HCT116 (cell line): ENCODE measurements at regions not wholly inside any gene's neighbourhood (a gene's known extent, or its start where the extent isn't known, plus 50 kb on each side); places are given as distances from the start of the nearest gene placed in this dataset.

ENCODE experiments used
- ATAC-seq: fragments of 200-7000 bp; cut with Tn5 transposase; 2 replicates; pipeline ENCODE4 v1.9.1; 2020; ENCODE audit warnings: mild to moderate bottlenecking, moderate library complexity
- BruUV-seq: library from RNA; stranded (reverse); fragments of 400-500 nt; replicated peaks from 2 replicates; lab custom pipeline; 2021; lab: Mats Ljungman, UMichigan
- CTCF ChIA-PET: fragments of 300-600 bp; sonication (Branson Sonifier 250); formaldehyde crosslinking; loops from one replicate; lab custom pipeline; 2021; ENCODE audit warnings: antibody characterized with exemption; lab: Charles Lee
- POLR2A ChIA-PET: fragments of 300-600, 350-600 bp; sonication (Branson Sonifier 250); formaldehyde crosslinking; loops from one replicate; lab custom pipeline; 2021; ENCODE audit warnings: antibody characterized with exemption; lab: Charles Lee
- RAD21 ChIA-PET, 2 experiments: fragments of 300-600 bp; sonication (Branson Sonifier 250); formaldehyde crosslinking; loops; one replicate each; lab custom pipeline; 2023; ENCODE audit warnings: low total read pairs in 2 of 2; ENCODE audit not compliant: uncharacterized antibody in 2 of 2, unreplicated experiment in 2 of 2, low non-redundant PET in 1 of 2; lab: Charles Lee
- DNase-seq: peaks from one replicate; pipeline ENCODE4 v3.0.0-alpha.2; 2010; ENCODE audit warnings: low read depth, low spot score
- H2AFZ ChIP-seq: fragments of 200-600 bp; shearing (Covaris generic), sonication (generic); 2 replicates; pipeline ENCODE4 v1.6.1; 2017; ENCODE audit warnings: low read depth, mixed run types, mixed read lengths, antibody characterized with exemption, low read length; ENCODE audit not compliant: poor library complexity, severe bottlenecking
- H3K27ac ChIP-seq: 2 replicates; pipeline ENCODE4 v1.5.1; 2012; ENCODE audit warnings: low read depth, low read length
- H3K27me3 ChIP-seq: fragments of 200-600 bp; sonication (generic); 2 replicates; pipeline ENCODE4 v1.6.1; 2016; ENCODE audit warnings: mixed run types, low read length, mixed read lengths; ENCODE audit not compliant: insufficient read depth
- H3K36me3 ChIP-seq, 2 experiments: fragments of 200-500 bp in 1 of 2; fragments of 200-600 bp in 1 of 2; sonication (Bioruptor generic) in 1 of 2; sonication (generic) in 1 of 2; 2 replicates each; pipeline versions ENCODE4 v1.5.1 to v1.6.1; 2014 to 2016; ENCODE audit warnings: low read length in 2 of 2, inconsistent platforms in 1 of 2, mixed read lengths in 1 of 2, mixed run types in 1 of 2; ENCODE audit not compliant: insufficient read depth in 2 of 2, control insufficient read depth in 1 of 2
- H3K4me1 ChIP-seq, 2 experiments: fragments of 200-600 bp in 1 of 2; sonication (generic) in 1 of 2; 2 replicates each; pipeline versions ENCODE4 v1.5.1 to v1.6.1; 2012 to 2017; ENCODE audit warnings: low read length in 2 of 2, inconsistent platforms in 1 of 2, mild to moderate bottlenecking in 1 of 2, mixed read lengths in 1 of 2, mixed run types in 1 of 2, moderate library complexity in 1 of 2; ENCODE audit not compliant: insufficient read depth in 2 of 2, control insufficient read depth in 1 of 2
- H3K4me2 ChIP-seq: fragments of 200-600 bp; sonication (generic); 2 replicates; pipeline ENCODE4 v1.6.1; 2017; ENCODE audit warnings: mixed run types, low read length, mixed read lengths
- H3K4me3 ChIP-seq, 2 experiments: fragments of 200-600 bp in 1 of 2; sonication (generic) in 1 of 2; replicated peaks in 1 of 2; 2 replicates each; pipeline ENCODE4 v1.5.1; 2011 to 2016; ENCODE audit warnings: low read length in 2 of 2, control low read depth in 1 of 2, low read depth in 1 of 2, mild to moderate bottlenecking in 1 of 2, mixed read lengths in 1 of 2, mixed run types in 1 of 2
- H3K79me2 ChIP-seq: fragments of 200-600 bp; sonication (generic); 2 replicates; pipeline ENCODE4 v1.6.1; 2017; ENCODE audit warnings: mild to moderate bottlenecking, mixed run types, low read length, moderate library complexity, mixed read lengths; ENCODE audit not compliant: insufficient read depth
- H3K9ac ChIP-seq: fragments of 200-600 bp; sonication (generic); 2 replicates; pipeline ENCODE4 v1.6.1; 2016; ENCODE audit warnings: low read length, mixed read lengths
- H3K9me2 ChIP-seq: fragments of 200-600 bp; sonication (generic), shearing (Covaris generic); 2 replicates; pipeline ENCODE4 v1.6.1; 2017; ENCODE audit warnings: mixed run types, mild to moderate bottlenecking, moderate library complexity; ENCODE audit not compliant: insufficient read depth
- H3K9me3 ChIP-seq, 2 experiments: fragments of 200-500 bp in 1 of 2; fragments of 200-600 bp in 1 of 2; sonication (Bioruptor generic) in 1 of 2; sonication (generic) in 1 of 2; 2 replicates each; pipeline ENCODE4 v1.6.1; 2014 to 2017; ENCODE audit warnings: low read length in 2 of 2, mixed read lengths in 2 of 2, inconsistent platforms in 1 of 2, low read depth in 1 of 2, mild to moderate bottlenecking in 1 of 2, mixed run types in 1 of 2, moderate library complexity in 1 of 2; ENCODE audit not compliant: control insufficient read depth in 1 of 2, insufficient read depth in 1 of 2
- H4K20me1 ChIP-seq: fragments of 200-600 bp; sonication (generic), shearing (Covaris generic); 2 replicates; pipeline ENCODE4 v1.6.1; 2017; ENCODE audit warnings: mixed run types, mild to moderate bottlenecking, moderate library complexity; ENCODE audit not compliant: insufficient read depth
- ATF3 ChIP-seq: IDR thresholded peaks from 2 replicates; pipeline ENCODE4 v1.6.1; 2012
- CEBPB ChIP-seq: IDR thresholded peaks from 2 replicates; pipeline ENCODE4 v1.6.1; 2012; ENCODE audit warnings: low read depth
- ELF1 ChIP-seq: IDR thresholded peaks from 2 replicates; pipeline ENCODE4 v1.6.1; 2012; ENCODE audit warnings: low read depth, borderline replicate concordance
- EZH2 ChIP-seq: fragments of 200-600 bp; sonication (generic); IDR thresholded peaks from 2 replicates; pipeline ENCODE4 v1.6.1; 2017; ENCODE audit warnings: antibody characterized with exemption, mixed run types
- EZH2phosphoT487 ChIP-seq: fragments of 200-600 bp; IDR thresholded peaks from 2 replicates; pipeline ENCODE4 v1.6.1; 2018; ENCODE audit warnings: antibody characterized with exemption, borderline replicate concordance
- POLR2AphosphoS5 ChIP-seq: IDR thresholded peaks from 2 replicates; pipeline ENCODE4 v1.6.1; 2011; ENCODE audit warnings: mild to moderate bottlenecking, low read depth, low read length, moderate library complexity
- SIN3A ChIP-seq: IDR thresholded peaks from 2 replicates; pipeline ENCODE4 v1.6.1; 2012; ENCODE audit warnings: low read depth
- YY1 ChIP-seq: IDR thresholded peaks from 2 replicates; pipeline ENCODE4 v1.6.1; 2011; ENCODE audit warnings: low read length, low read depth, moderate library complexity, mild to moderate bottlenecking; ENCODE audit not compliant: insufficient replicate concordance; ENCODE audit errors: extremely low read depth
- ZFX ChIP-seq: fragments of 450-650 bp; IDR thresholded peaks from 2 replicates; pipeline ENCODE4 v1.6.1; 2017
- intact Hi-C: fragments of 100-400 bp; cut with micrococcal nuclease; formaldehyde crosslinking; loops from 2 replicates; pipeline ENCODE4 v1.10.0; 2022

- no peak for ATAC-seq
- Histone ChIP-seq H3K79me2 (no peaks in the 10 kb centered on the region), H3K27ac (no peak overlapping the region), H2AFZ (no peak overlapping the region), H3K9me3 (no peaks in the 10 kb centered on the region), H3K36me3 (no peaks in the 10 kb centered on the region), H3K9me2 (no peaks in the 10 kb centered on the region), H3K4me3 (no peak overlapping the region), H3K27me3 (peaks cover 3% of the 10 kb centered on the region; the same call in 1 of the 2 replicates), H4K20me1 (no peaks in the 10 kb centered on the region), H3K9ac (no peak overlapping the region), H3K4me2 (no peak overlapping the region), H3K4me1 (no peaks in the 10 kb centered on the region)
- TF ChIP-seq ZFX (no peak), ELF1 (no peak), SIN3A (no peak), EZH2phosphoT487 (no peak)
- CTCF ChIA-PET: no interaction called here
- no peak for DNase-seq
- POLR2A ChIA-PET: no interaction called here
- BruUV-seq: no TSS peak
- intact Hi-C loops: no loop called here
- RAD21 ChIA-PET: no interaction called here
Observed at GRCh38 chr12:131386167-131386521, 324.7 kb upstream of the SFSWAP start.

- Histone ChIP-seq H3K36me3 (no peaks in the 10 kb centered on the region), H3K9ac (no peak overlapping the region), H3K4me1 (no peaks in the 10 kb centered on the region), H2AFZ (no peak overlapping the region), H3K9me2 (no peaks in the 10 kb centered on the region), H3K79me2 (no peaks in the 10 kb centered on the region), H3K4me2 (no peak overlapping the region), H3K27ac (no peak overlapping the region), H3K4me3 (no peak overlapping the region), H3K27me3 (no peaks in the 10 kb centered on the region), H3K9me3 (no peaks in the 10 kb centered on the region), H4K20me1 (no peaks in the 10 kb centered on the region)
- ChIA-PET CTCF (no interaction called here), POLR2A (no interaction called here), RAD21 (no interaction called here)
- intact Hi-C loops: no loop called here
- ATAC-seq (no peak), DNase-seq (no peak)
- TF ChIP-seq YY1: no peak
- no peak for TF ChIP-seq EZH2
- no peak for TF ChIP-seq POLR2AphosphoS5
- TF ChIP-seq CEBPB: no peak
- TF ChIP-seq ATF3: no peak
- no TSS peak for BruUV-seq
Observed at GRCh38 chr12:131386781-131387180, 324.1 kb upstream of the SFSWAP start.
